CD14-positive monocyte (primary cell): ENCODE measurements at regions not wholly inside any gene's neighbourhood (a gene's known extent, or its start where the extent isn't known, plus 50 kb on each side); places are given as distances from the start of the nearest gene placed in this dataset.

Experiments used
- DNase-seq, 3 donors: peaks; one replicate each; pipeline ENCODE4 v3.0.0-alpha.2; 2011 to 2022
- H2AFZ ChIP-seq: 2 replicates; pipeline ENCODE4 v1.6.0; 2012; ENCODE audit warnings: mild to moderate bottlenecking, low read depth, low read length, inconsistent platforms; ENCODE audit not compliant: insufficient read depth, poor library complexity, severe bottlenecking
- H3K27ac ChIP-seq, 2 donors: 1 replicate in 1 of 2; 2 replicates in 1 of 2; pipeline ENCODE4 v1.5.1; 2012 to 2013; ENCODE audit warnings: low read length in 2 of 2, control low read depth in 1 of 2, inconsistent platforms in 1 of 2, low read depth in 1 of 2, mild to moderate bottlenecking in 1 of 2
- H3K27me3 ChIP-seq, 2 donors: one replicate each; pipeline versions ENCODE4 v1.6.0 to v1.6.1; 2011 to 2013; ENCODE audit warnings: low read length in 2 of 2; ENCODE audit not compliant: control insufficient read depth in 2 of 2, insufficient read depth in 2 of 2
- H3K36me3 ChIP-seq, 2 donors: replicated peaks in 1 of 2; 1 replicate in 1 of 2; 2 replicates in 1 of 2; pipeline versions ENCODE4 v1.5.1 to v1.6.1; 2012 to 2013; ENCODE audit warnings: low read length in 2 of 2, control low read depth in 1 of 2, inconsistent platforms in 1 of 2, mild to moderate bottlenecking in 1 of 2; ENCODE audit not compliant: insufficient read depth in 2 of 2, control insufficient read depth in 1 of 2
- H3K4me1 ChIP-seq, 2 donors: 1 replicate in 1 of 2; 2 replicates in 1 of 2; pipeline versions ENCODE4 v1.5.1 to v1.6.1; 2012 to 2013; ENCODE audit warnings: low read length in 2 of 2, control low read depth in 1 of 2, inconsistent platforms in 1 of 2, mild to moderate bottlenecking in 1 of 2, moderate library complexity in 1 of 2; ENCODE audit not compliant: insufficient read depth in 2 of 2, control insufficient read depth in 1 of 2
- H3K4me2 ChIP-seq: replicated peaks from 2 replicates; pipeline ENCODE3; 2012; ENCODE audit warnings: low read length, moderate library complexity, mild to moderate bottlenecking; ENCODE audit not compliant: poor library complexity, severe bottlenecking; ENCODE audit errors: extremely low read depth
- H3K4me3 ChIP-seq, 3 experiments: fragments of 200-600 bp in 1 of 3; sonication (generic) in 1 of 3; replicated peaks in 1 of 3; 1 replicate in 2 of 3; 2 replicates in 1 of 3; pipeline ENCODE4 v1.5.1; 2011 to 2013; ENCODE audit warnings: low read length in 3 of 3, mild to moderate bottlenecking in 3 of 3, control low read depth in 2 of 3, low read depth in 2 of 3, inconsistent platforms in 1 of 3, moderate library complexity in 1 of 3
- H3K79me2 ChIP-seq: 2 replicates; pipeline ENCODE4 v1.6.0; 2012; ENCODE audit warnings: mild to moderate bottlenecking, control low read depth, inconsistent platforms, low read length, moderate library complexity; ENCODE audit not compliant: insufficient read depth
- H3K9ac ChIP-seq: 2 replicates; pipeline ENCODE4 v1.6.0; 2017; ENCODE audit warnings: low read length, mild to moderate bottlenecking; ENCODE audit not compliant: insufficient read depth, poor library complexity, severe bottlenecking
- H3K9me3 ChIP-seq, 2 donors: replicated peaks in 1 of 2; 1 replicate in 1 of 2; 2 replicates in 1 of 2; pipeline versions ENCODE4 v1.5.1 to v1.6.1; 2012 to 2013; ENCODE audit warnings: low read length in 2 of 2, control low read depth in 1 of 2; ENCODE audit not compliant: control insufficient read depth in 1 of 2, insufficient read depth in 1 of 2
- H4K20me1 ChIP-seq: 2 replicates; pipeline ENCODE4 v1.6.0; 2012; ENCODE audit warnings: mild to moderate bottlenecking, low read length, control low read depth, moderate library complexity; ENCODE audit not compliant: insufficient read depth
- H3K27ac Mint-ChIP-seq, 7 donors: one replicate each; pipeline ENCODE4 v1.8.0; 2020; ENCODE audit warnings: mild to moderate bottlenecking in 7 of 7, mixed read lengths in 7 of 7, moderate library complexity in 6 of 7, inconsistent platforms in 2 of 7
- H3K27me3 Mint-ChIP-seq, 3 donors: one replicate each; pipeline ENCODE4 v1.8.0; 2021 to 2022; ENCODE audit warnings: low read depth in 3 of 3, mild to moderate bottlenecking in 3 of 3, mixed read lengths in 3 of 3, moderate library complexity in 3 of 3, inconsistent platforms in 1 of 3
- H3K36me3 Mint-ChIP-seq, 2 donors: one replicate each; pipeline ENCODE4 v1.8.0; 2020; ENCODE audit warnings: mixed read lengths in 2 of 2, inconsistent platforms in 1 of 2, mild to moderate bottlenecking in 1 of 2
- H3K4me1 Mint-ChIP-seq: one replicate; pipeline ENCODE4 v1.8.0; 2020; ENCODE audit warnings: mild to moderate bottlenecking, mixed read lengths
- H3K4me3 Mint-ChIP-seq, 2 donors: one replicate each; pipeline ENCODE4 v1.8.0; 2020; ENCODE audit warnings: mild to moderate bottlenecking in 2 of 2, mixed read lengths in 2 of 2, moderate library complexity in 1 of 2
- H3K9me3 Mint-ChIP-seq, 7 donors: one replicate each; pipeline ENCODE4 v1.8.0; 2020 to 2022; ENCODE audit warnings: mixed read lengths in 7 of 7, mild to moderate bottlenecking in 6 of 7, moderate library complexity in 6 of 7, inconsistent platforms in 2 of 7
- WGBS: methylation state at CpG from one replicate; pipeline ENCODE4 v1.1.5; 2013; ENCODE audit warnings: missing lambda C conversion rate; ENCODE audit not compliant: insufficient coverage; 5-methylcytosine and 5-hydroxymethylcytosine counted together
- intact Hi-C, 2 donors: fragments of 100-400 bp; cut with micrococcal nuclease; formaldehyde crosslinking; loops; one replicate each; pipeline versions ENCODE4 v1.15.0 to v1.15.1; 2023
- TF ChIP-seq, protein P1 (sequence below): fragments of 200-600 bp; IDR thresholded peaks from one replicate; pipeline ENCODE4 v1.8.0; 2022; ENCODE audit warnings: antibody characterized with exemption, mild to moderate bottlenecking

DNA sequence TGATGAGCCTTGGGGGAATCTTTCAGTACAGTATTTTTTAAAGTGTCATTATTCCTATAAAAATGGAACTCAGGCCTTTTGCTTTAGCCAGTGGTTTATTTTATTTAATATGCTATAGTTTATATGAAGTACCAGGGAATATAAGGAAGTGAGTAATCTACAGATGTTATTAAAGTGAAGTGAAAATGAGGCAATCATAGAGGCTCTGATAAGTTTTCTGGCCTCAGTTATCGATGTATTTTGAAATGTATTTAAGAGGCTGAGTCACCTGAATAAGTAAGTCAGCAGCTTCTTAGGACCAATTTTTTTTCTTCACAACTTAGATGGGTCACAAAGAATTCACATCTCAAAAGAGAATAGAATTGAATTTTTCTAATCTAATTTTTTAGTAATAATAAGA, 829.0 kb downstream of the DNAH5 start:
- no peak overlapping the region for H3K4me3 Mint-ChIP-seq
- H4K20me1 ChIP-seq: no peaks in the 10 kb centered on the region
- peaks cover 0 to 6% (median 2%) of the 10 kb centered on the region in 7 donors for H3K9me3 Mint-ChIP-seq
- H3K4me1 ChIP-seq: no peaks in the 10 kb centered on the region
- no peaks in the 10 kb centered on the region for H3K9me3 ChIP-seq
- H3K27ac ChIP-seq: no peak overlapping the region
- no peaks in the 10 kb centered on the region for H3K27me3 ChIP-seq
- TF ChIP-seq, protein P1, sequence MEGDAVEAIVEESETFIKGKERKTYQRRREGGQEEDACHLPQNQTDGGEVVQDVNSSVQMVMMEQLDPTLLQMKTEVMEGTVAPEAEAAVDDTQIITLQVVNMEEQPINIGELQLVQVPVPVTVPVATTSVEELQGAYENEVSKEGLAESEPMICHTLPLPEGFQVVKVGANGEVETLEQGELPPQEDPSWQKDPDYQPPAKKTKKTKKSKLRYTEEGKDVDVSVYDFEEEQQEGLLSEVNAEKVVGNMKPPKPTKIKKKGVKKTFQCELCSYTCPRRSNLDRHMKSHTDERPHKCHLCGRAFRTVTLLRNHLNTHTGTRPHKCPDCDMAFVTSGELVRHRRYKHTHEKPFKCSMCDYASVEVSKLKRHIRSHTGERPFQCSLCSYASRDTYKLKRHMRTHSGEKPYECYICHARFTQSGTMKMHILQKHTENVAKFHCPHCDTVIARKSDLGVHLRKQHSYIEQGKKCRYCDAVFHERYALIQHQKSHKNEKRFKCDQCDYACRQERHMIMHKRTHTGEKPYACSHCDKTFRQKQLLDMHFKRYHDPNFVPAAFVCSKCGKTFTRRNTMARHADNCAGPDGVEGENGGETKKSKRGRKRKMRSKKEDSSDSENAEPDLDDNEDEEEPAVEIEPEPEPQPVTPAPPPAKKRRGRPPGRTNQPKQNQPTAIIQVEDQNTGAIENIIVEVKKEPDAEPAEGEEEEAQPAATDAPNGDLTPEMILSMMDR: no peak
- no peak overlapping the region for H3K4me2 ChIP-seq
- no peak overlapping the region for H3K9ac ChIP-seq
- H3K36me3 Mint-ChIP-seq: no peaks in the 10 kb centered on the region
- peaks cover 10% of the 10 kb centered on the region for H3K4me1 Mint-ChIP-seq
- WGBS: no CpG with 5 or more reads among the region's 1 CpG
- no peak overlapping the region for H3K4me3 ChIP-seq
- H3K27ac Mint-ChIP-seq: no peak overlapping the region
- no peak overlapping the region for H2AFZ ChIP-seq
- intact Hi-C loops: no loop called here
- no peaks in the 10 kb centered on the region for H3K36me3 ChIP-seq
- no peak for DNase-seq
- H3K27me3 Mint-ChIP-seq: no peaks in the 10 kb centered on the region
- H3K79me2 ChIP-seq: no peaks in the 10 kb centered on the region

DNA sequence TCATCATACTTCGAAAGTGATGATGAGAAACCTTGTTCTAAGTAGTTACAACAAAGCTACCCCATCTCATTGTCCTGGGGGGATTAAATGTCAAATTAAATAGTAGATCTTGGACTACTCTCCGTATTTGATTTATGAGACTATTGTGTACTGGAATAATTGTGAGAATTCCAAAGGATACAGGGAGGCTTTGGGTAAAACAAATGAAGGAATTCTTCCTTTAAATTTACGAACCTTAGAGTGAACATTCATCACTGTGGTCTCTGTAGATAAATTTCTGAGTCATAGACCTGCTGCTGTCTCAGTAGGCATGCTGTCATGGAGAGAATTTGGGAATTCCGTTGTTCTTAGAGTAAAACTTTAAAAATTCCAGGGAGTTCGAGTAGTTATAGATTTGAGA, 836.2 kb downstream of the DNAH5 start:
- no CpG with 5 or more reads among the region's 5 CpGs for WGBS
- Mint-ChIP-seq H3K9me3 (peaks cover 0 to 2% (median 0%) of the 10 kb centered on the region in 7 donors), H3K27me3 (no peaks in the 10 kb centered on the region), H3K36me3 (no peaks in the 10 kb centered on the region), H3K4me3 (no peak overlapping the region), H3K27ac (no peak overlapping the region), H3K4me1 (no peaks in the 10 kb centered on the region)
- no peak overlapping the region for H3K4me3 ChIP-seq
- TF ChIP-seq, protein P1: no peak
- no peaks in the 10 kb centered on the region for H3K9me3 ChIP-seq
- no peak overlapping the region for H2AFZ ChIP-seq
- no peak overlapping the region for H3K9ac ChIP-seq
- H3K4me2 ChIP-seq: no peak overlapping the region
- DNase-seq: no peak
- no peaks in the 10 kb centered on the region for H3K79me2 ChIP-seq
- H3K4me1 ChIP-seq: no peaks in the 10 kb centered on the region
- no peak overlapping the region for H3K27ac ChIP-seq
- intact Hi-C loops: no loop called here
- H3K27me3 ChIP-seq: no peaks in the 10 kb centered on the region
- H4K20me1 ChIP-seq: no peaks in the 10 kb centered on the region
- no peaks in the 10 kb centered on the region for H3K36me3 ChIP-seq
